GM23338 (cell line): ENCODE measurements at regions not wholly inside any gene's neighbourhood (a gene's known extent, or its start where the extent isn't known, plus 50 kb on each side); places are given as distances from the start of the nearest gene placed in this dataset.

ENCODE experiments used
- ATAC-seq: fragments of 200-7000 bp; cut with Tn5 transposase; 3 replicates; pipeline ENCODE4 v1.9.1; 2020
- DNase-seq: peaks from one replicate; pipeline ENCODE4 v3.0.0-alpha.2; 2015; ENCODE audit warnings: low spot score
- H2AFZ ChIP-seq: fragments of 200-600 bp; sonication (generic); 2 replicates; pipeline ENCODE4 v1.8.0; 2016; ENCODE audit warnings: antibody characterized with exemption, mild to moderate bottlenecking, moderate library complexity
- H3F3A ChIP-seq: fragments of 200-600 bp; sonication (generic); replicated peaks from 2 replicates; pipeline ENCODE4 v1.8.0; 2017; ENCODE audit warnings: antibody characterized with exemption, mixed run types, low read depth
- H3K27ac ChIP-seq: fragments of 200-600 bp; sonication (generic); 2 replicates; pipeline ENCODE4 v1.6.1; 2016; ENCODE audit warnings: low read depth
- H3K27me3 ChIP-seq: fragments of 200-600 bp; sonication (generic); 2 replicates; pipeline ENCODE4 v1.8.0; 2016; ENCODE audit warnings: mild to moderate bottlenecking, mixed run types, moderate library complexity; ENCODE audit not compliant: insufficient read depth
- H3K36me3 ChIP-seq: fragments of 200-600 bp; sonication (generic); 2 replicates; pipeline ENCODE4 v1.8.0; 2016; ENCODE audit warnings: mild to moderate bottlenecking; ENCODE audit not compliant: insufficient read depth
- H3K4me1 ChIP-seq: fragments of 200-600 bp; sonication (generic); 2 replicates; pipeline ENCODE4 v1.8.0; 2016; ENCODE audit warnings: mild to moderate bottlenecking, moderate library complexity; ENCODE audit not compliant: insufficient read depth
- H3K4me2 ChIP-seq: fragments of 200-600 bp; sonication (generic); 2 replicates; pipeline ENCODE4 v1.7.1; 2017; ENCODE audit warnings: mixed run types
- H3K4me3 ChIP-seq: fragments of 200-600 bp; sonication (generic); 2 replicates; pipeline ENCODE4 v1.6.1; 2016; ENCODE audit warnings: mixed run types
- H3K79me2 ChIP-seq: fragments of 200-600 bp; sonication (generic); replicated peaks from 2 replicates; pipeline ENCODE4 v1.8.0; 2017; ENCODE audit warnings: mild to moderate bottlenecking; ENCODE audit not compliant: insufficient read depth
- H3K9me2 ChIP-seq: fragments of 200-600 bp; sonication (generic); 2 replicates; pipeline ENCODE4 v1.8.0; 2017; ENCODE audit not compliant: insufficient read depth
- H4K20me1 ChIP-seq: fragments of 200-600 bp; sonication (generic); replicated peaks from 2 replicates; pipeline ENCODE4 v1.8.0; 2017; ENCODE audit warnings: mild to moderate bottlenecking; ENCODE audit not compliant: insufficient read depth
- H3K27ac Mint-ChIP-seq: 2 replicates; pipeline ENCODE4 v1.8.0; 2020; ENCODE audit warnings: inconsistent platforms, mild to moderate bottlenecking, moderate library complexity, mixed read lengths
- H3K27me3 Mint-ChIP-seq: 3 replicates; pipeline ENCODE4 v1.8.0; 2022; ENCODE audit warnings: low read depth, mild to moderate bottlenecking, moderate library complexity, mixed read lengths, inconsistent platforms; ENCODE audit not compliant: insufficient read depth, poor library complexity
- H3K36me3 Mint-ChIP-seq: 3 replicates; pipeline ENCODE4 v1.8.0; 2021; ENCODE audit warnings: low read depth, mild to moderate bottlenecking, inconsistent platforms, moderate library complexity, mixed read lengths
- H3K4me1 Mint-ChIP-seq: 3 replicates; pipeline ENCODE4 v1.8.0; 2020; ENCODE audit warnings: mild to moderate bottlenecking, inconsistent platforms, mixed read lengths
- H3K4me3 Mint-ChIP-seq: 3 replicates; pipeline ENCODE4 v1.8.0; 2021; ENCODE audit warnings: moderate library complexity, mild to moderate bottlenecking, inconsistent platforms, mixed read lengths
- H3K9me3 Mint-ChIP-seq: 3 replicates; pipeline ENCODE4 v1.8.0; 2020; ENCODE audit warnings: moderate library complexity, mild to moderate bottlenecking, inconsistent platforms, mixed read lengths
- CREB1 ChIP-seq: fragments of 250-450 bp; sonication (Bioruptor Pico); IDR thresholded peaks from 2 replicates; pipeline ENCODE4 v1.5.0; 2020; ENCODE audit warnings: low read depth, mild to moderate bottlenecking, moderate library complexity
- CTCF ChIP-seq, 2 experiments: fragments of 200-600 bp in 1 of 2; sonication (generic) in 1 of 2; conservative IDR thresholded peaks; 2 replicates each; pipeline versions ENCODE4 v1.5.1 to v1.6.1; 2016 to 2017; ENCODE audit warnings: antibody characterized with exemption in 2 of 2, low read depth in 2 of 2, mild to moderate bottlenecking in 2 of 2, moderate library complexity in 1 of 2
- ETS1 ChIP-seq: IDR thresholded peaks from 2 replicates; pipeline ENCODE4 v1.6.1; 2016; ENCODE audit warnings: antibody characterized with exemption
- EZH2 ChIP-seq: fragments of 200-600 bp; sonication (generic); IDR thresholded peaks from one replicate; pipeline ENCODE4 v1.8.0; 2017; ENCODE audit warnings: antibody characterized with exemption, mild to moderate bottlenecking, low read depth; ENCODE audit not compliant: unreplicated experiment
- EZH2phosphoT487 ChIP-seq: fragments of 200-600 bp; sonication (generic); IDR thresholded peaks from one replicate; pipeline ENCODE4 v1.8.1; 2018; ENCODE audit warnings: antibody characterized with exemption; ENCODE audit not compliant: unreplicated experiment
- NANOG ChIP-seq: IDR thresholded peaks from 2 replicates; pipeline ENCODE4 v1.6.1; 2016; ENCODE audit warnings: antibody characterized with exemption, borderline replicate concordance
- POLR2AphosphoS5 ChIP-seq: IDR thresholded peaks from 2 replicates; pipeline ENCODE4 v1.6.1; 2016; ENCODE audit warnings: antibody characterized with exemption, low read depth
- REST ChIP-seq: IDR thresholded peaks from one replicate; pipeline ENCODE4 v1.6.1; 2018; ENCODE audit warnings: antibody characterized with exemption; ENCODE audit not compliant: unreplicated experiment
- ZNF114 ChIP-seq: fragments of 250-450 bp; sonication (Bioruptor Pico); IDR thresholded peaks from 2 replicates; pipeline ENCODE4 v1.5.0; 2020; ENCODE audit warnings: mild to moderate bottlenecking, moderate library complexity
- ZNF331 ChIP-seq: fragments of 250-450 bp; sonication (Bioruptor Pico); IDR thresholded peaks from 2 replicates; pipeline ENCODE4 v1.5.0; 2020; ENCODE audit warnings: low read depth, mild to moderate bottlenecking, moderate library complexity

GRCh38 chr16:49092704-49093103 is 188.9 kb downstream of the CBLN1 start (continued):
- TF ChIP-seq REST: no peak
- no peak for TF ChIP-seq CREB1 (CRISPR knock-in tag)

GRCh38 chr16:49089533-49089932 is 192.1 kb downstream of the CBLN1 start:
- H3K27ac ChIP-seq: no peak overlapping the region
- DNase-seq (no peak), ATAC-seq (no peak)
- H2AFZ ChIP-seq: no peak overlapping the region
- no peaks in the 10 kb centered on the region for H3K27me3 ChIP-seq
- H3K4me3 Mint-ChIP-seq: no peak overlapping the region
- no peaks in the 10 kb centered on the region for H4K20me1 ChIP-seq
- no peaks in the 10 kb centered on the region for H3F3A ChIP-seq
- H3K4me3 ChIP-seq: no peak overlapping the region
- H3K9me3 Mint-ChIP-seq: peaks cover 8% of the 10 kb centered on the region
- no peaks in the 10 kb centered on the region for H3K36me3 ChIP-seq
- H3K27ac Mint-ChIP-seq: no peak overlapping the region
- H3K4me2 ChIP-seq: no peak overlapping the region
- H3K79me2 ChIP-seq: no peaks in the 10 kb centered on the region
- peaks cover 8% of the 10 kb centered on the region for H3K36me3 Mint-ChIP-seq
- H3K27me3 Mint-ChIP-seq: peaks cover 6% of the 10 kb centered on the region
- no peaks in the 10 kb centered on the region for H3K4me1 ChIP-seq
- H3K9me2 ChIP-seq: no peaks in the 10 kb centered on the region
- H3K4me1 Mint-ChIP-seq: peaks cover 4% of the 10 kb centered on the region; the same call in 2 of the 3 replicates
- no peak for TF ChIP-seq POLR2AphosphoS5
- no peak for TF ChIP-seq REST
- TF ChIP-seq ZNF331: no peak
- TF ChIP-seq ETS1: no peak
- TF ChIP-seq CTCF (conservative IDR thresholded peaks at IDR 0.05; ENCODE audit: low read depth in 2 of 2): no peak
- TF ChIP-seq ZNF114: no peak
- TF ChIP-seq NANOG: no peak
- no peak for TF ChIP-seq CREB1 (CRISPR knock-in tag)
- no peak for TF ChIP-seq EZH2
- TF ChIP-seq EZH2phosphoT487: no peak
